NCI-H1694 (cell line): ENCODE measurements at regions not wholly inside any gene's neighbourhood (a gene's known extent, or its start where the extent isn't known, plus 50 kb on each side); places are given as distances from the start of the nearest gene placed in this dataset.

Experiments used
- DNase-seq: peaks from one replicate; lab custom pipeline; 2025; lab: John Stamatoyannopoulos, UW

- DNase-seq = no peak
Observed at GRCh38 chr10:21084700-21085099, 187.6 kb upstream of the NEBL start.

- DNase-seq = no peak
Observed at GRCh38 chr10:21083861-21084260, 186.8 kb upstream of the NEBL start.

GRCh38 chr10:21082206-21082605 is 185.1 kb upstream of the NEBL start:
- DNase-seq = no peak

GRCh38 chr10:21080261-21080660 is 183.2 kb upstream of the NEBL start:
- DNase-seq = no peak

GRCh38 chr10:21079330-21079658 is 182.2 kb upstream of the NEBL start:
- no peak for DNase-seq

- DNase-seq = peak; percentile 49
Observed at GRCh38 chr10:21078410-21079329, 181.6 kb upstream of the NEBL start.

- no peak for DNase-seq
Observed at GRCh38 chr10:21077681-21078080, 180.6 kb upstream of the NEBL start.

GRCh38 chr10:21076381-21076780 is 179.3 kb upstream of the NEBL start:
- DNase-seq = no peak

GRCh38 chr10:21075880-21076279 is 178.8 kb upstream of the NEBL start:
- DNase-seq = no peak

GRCh38 chr10:21071001-21071673 is 174.0 kb upstream of the NEBL start:
- DNase-seq = no peak

- no peak for DNase-seq
Observed at GRCh38 chr10:21069929-21070700, 173.0 kb upstream of the NEBL start.

- DNase-seq = no peak
Observed at GRCh38 chr10:21069278-21069677, 172.2 kb upstream of the NEBL start.

GRCh38 chr10:21068026-21068656 is 171.0 kb upstream of the NEBL start:
- DNase-seq = no peak

GRCh38 chr10:21065621-21066248 is 168.6 kb upstream of the NEBL start:
- no peak for DNase-seq

GRCh38 chr10:21061982-21062381 is 164.9 kb upstream of the NEBL start:
- DNase-seq = no peak

GRCh38 chr10:21061184-21061583 is 164.1 kb upstream of the NEBL start:
- no peak for DNase-seq

- DNase-seq = no peak
Observed at GRCh38 chr10:21060626-21061025, 163.5 kb upstream of the NEBL start.

GRCh38 chr10:21057989-21058388 is 160.9 kb upstream of the NEBL start:
- no peak for DNase-seq

GRCh38 chr10:21057436-21057835 is 160.3 kb upstream of the NEBL start:
- no peak for DNase-seq

- DNase-seq = no peak
Observed at GRCh38 chr10:21056461-21056860, 159.3 kb upstream of the NEBL start.

- DNase-seq = no peak
Observed at GRCh38 chr10:21055339-21056135, 158.4 kb upstream of the NEBL start.
